Breast epithelium (tissue), 3 donors: ENCODE measurements at regions not wholly inside any gene's neighbourhood (a gene's known extent, or its start where the extent isn't known, plus 50 kb on each side); places are given as distances from the start of the nearest gene placed in this dataset.
"Not testable (repeated sequence)": the region's sequence is repeated elsewhere in the genome, so short reads cannot be mapped to it uniquely, and the experiment has no call there.

Experiments used
- POLR2A ChIP-seq: fragments of 450-650 bp; IDR thresholded peaks from one replicate; pipeline ENCODE4 v1.6.1; 2016; ENCODE audit warnings: antibody characterized with exemption, mild to moderate bottlenecking, moderate library complexity
- POLR2AphosphoS5 ChIP-seq, 3 donors: sonication (generic); formaldehyde crosslinking; IDR thresholded peaks; one replicate each; pipeline ENCODE4 v1.6.1; 2017; ENCODE audit warnings: antibody characterized with exemption in 3 of 3
- TF ChIP-seq, protein P1 (sequence below), 3 donors: fragments of 450-650 bp; IDR thresholded peaks; one replicate each; pipeline ENCODE4 v1.5.1; 2016 to 2017; ENCODE audit warnings: antibody characterized with exemption in 3 of 3, mild to moderate bottlenecking in 3 of 3, moderate library complexity in 3 of 3

DNA sequence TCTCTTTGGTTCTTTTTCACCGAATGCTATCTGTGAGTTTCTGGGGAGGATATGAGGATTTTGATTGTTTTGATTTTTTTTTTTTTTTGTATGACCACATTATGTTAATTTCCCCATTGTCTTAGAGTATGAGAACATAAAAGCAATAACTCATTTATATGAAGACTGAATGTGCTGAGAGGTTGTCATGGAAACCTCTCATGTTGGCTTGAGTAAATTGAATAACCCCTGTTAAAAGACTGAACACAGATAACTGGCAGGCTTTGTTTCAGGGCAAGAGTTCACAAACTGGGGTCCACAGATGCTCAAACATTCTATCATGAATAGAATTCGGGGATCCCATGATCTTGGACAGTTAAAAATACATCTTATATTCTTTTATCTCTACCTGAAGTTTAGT lies 129.4 kb downstream of the NPIPA7 start:
- not testable (repeated sequence) for TF ChIP-seq POLR2A; POLR2AphosphoS5 (IDR thresholded peaks at IDR 0.05)
- TF ChIP-seq, protein P1, sequence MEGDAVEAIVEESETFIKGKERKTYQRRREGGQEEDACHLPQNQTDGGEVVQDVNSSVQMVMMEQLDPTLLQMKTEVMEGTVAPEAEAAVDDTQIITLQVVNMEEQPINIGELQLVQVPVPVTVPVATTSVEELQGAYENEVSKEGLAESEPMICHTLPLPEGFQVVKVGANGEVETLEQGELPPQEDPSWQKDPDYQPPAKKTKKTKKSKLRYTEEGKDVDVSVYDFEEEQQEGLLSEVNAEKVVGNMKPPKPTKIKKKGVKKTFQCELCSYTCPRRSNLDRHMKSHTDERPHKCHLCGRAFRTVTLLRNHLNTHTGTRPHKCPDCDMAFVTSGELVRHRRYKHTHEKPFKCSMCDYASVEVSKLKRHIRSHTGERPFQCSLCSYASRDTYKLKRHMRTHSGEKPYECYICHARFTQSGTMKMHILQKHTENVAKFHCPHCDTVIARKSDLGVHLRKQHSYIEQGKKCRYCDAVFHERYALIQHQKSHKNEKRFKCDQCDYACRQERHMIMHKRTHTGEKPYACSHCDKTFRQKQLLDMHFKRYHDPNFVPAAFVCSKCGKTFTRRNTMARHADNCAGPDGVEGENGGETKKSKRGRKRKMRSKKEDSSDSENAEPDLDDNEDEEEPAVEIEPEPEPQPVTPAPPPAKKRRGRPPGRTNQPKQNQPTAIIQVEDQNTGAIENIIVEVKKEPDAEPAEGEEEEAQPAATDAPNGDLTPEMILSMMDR (IDR thresholded peaks at IDR 0.05): not testable (repeated sequence)
